Kidney epithelial cell (primary cell): ENCODE measurements at regions not wholly inside any gene's neighbourhood (a gene's known extent, or its start where the extent isn't known, plus 50 kb on each side); places are given as distances from the start of the nearest gene placed in this dataset.

Experiments
- DNase-seq: peaks from one replicate; pipeline ENCODE4 v3.0.0-alpha.2; 2010; ENCODE audit warnings: low read depth
- H3K27me3 ChIP-seq: 2 replicates; pipeline ENCODE4 v1.6.0; 2011; ENCODE audit warnings: low read length; ENCODE audit not compliant: control insufficient read depth, insufficient read depth
- H3K36me3 ChIP-seq: 2 replicates; pipeline ENCODE4 v1.5.1; 2011; ENCODE audit warnings: low read length; ENCODE audit not compliant: control insufficient read depth, insufficient read depth
- H3K4me3 ChIP-seq: 2 replicates; pipeline ENCODE4 v1.5.1; 2011; ENCODE audit warnings: low read depth, mild to moderate bottlenecking, control low read depth, low read length
- CTCF ChIP-seq: IDR thresholded peaks from 2 replicates; pipeline ENCODE4 v1.5.1; 2011; ENCODE audit warnings: mild to moderate bottlenecking, moderate library complexity, low read length, control low read depth, inconsistent platforms; ENCODE audit not compliant: insufficient read depth, poor library complexity, severe bottlenecking

GRCh38 chr6:4673861-4674260 lies 102.3 kb upstream of the CDYL start:
- no peak overlapping the region for H3K4me3 ChIP-seq
- no peaks in the 10 kb centered on the region for H3K36me3 ChIP-seq
- peaks cover 5% of the 10 kb centered on the region for H3K27me3 ChIP-seq
- no peak for DNase-seq
- no peak for TF ChIP-seq CTCF

- peaks cover 5% of the 10 kb centered on the region for H3K27me3 ChIP-seq
- H3K36me3 ChIP-seq = no peaks in the 10 kb centered on the region
- no peak for TF ChIP-seq CTCF
- DNase-seq = no peak
- H3K4me3 ChIP-seq = no peak overlapping the region
Measured at GRCh38 chr6:4672772-4673171, 103.4 kb upstream of the CDYL start.

- Histone ChIP-seq H3K36me3 (no peaks in the 10 kb centered on the region), H3K4me3 (no peak overlapping the region), H3K27me3 (peaks cover 5% of the 10 kb centered on the region)
- DNase-seq = no peak
- TF ChIP-seq CTCF = no peak
Measured at GRCh38 chr6:4671587-4672115, 104.6 kb upstream of the CDYL start.

GRCh38 chr6:4670824-4671409 lies 105.3 kb upstream of the CDYL start:
- DNase-seq = no peak
- peaks cover 5% of the 10 kb centered on the region for H3K27me3 ChIP-seq
- no peak for TF ChIP-seq CTCF
- no peaks in the 10 kb centered on the region for H3K36me3 ChIP-seq
- H3K4me3 ChIP-seq = no peak overlapping the region

GRCh38 chr6:4670290-4670689 lies 105.9 kb upstream of the CDYL start:
- peaks cover 5% of the 10 kb centered on the region for H3K27me3 ChIP-seq
- no peak for DNase-seq
- H3K4me3 ChIP-seq = no peak overlapping the region
- TF ChIP-seq CTCF = no peak
- H3K36me3 ChIP-seq = no peaks in the 10 kb centered on the region
